GM12878 (cell line): ENCODE measurements at regions not wholly inside any gene's neighbourhood (a gene's known extent, or its start where the extent isn't known, plus 50 kb on each side); places are given as distances from the start of the nearest gene placed in this dataset.

Experiments used
- BCL3 ChIP-seq: IDR thresholded peaks from 2 replicates; pipeline ENCODE4 v1.6.1; 2011; ENCODE audit warnings: borderline replicate concordance, low read depth, mild to moderate bottlenecking, moderate library complexity, low read length; ENCODE audit not compliant: insufficient read depth, poor library complexity, severe bottlenecking
- CHD2 ChIP-seq: IDR thresholded peaks from 2 replicates; pipeline ENCODE4 v1.6.1; 2011; ENCODE audit warnings: low read depth, low read length, improper control_type of control experiment, borderline replicate concordance
- CTCF ChIP-seq, 3 experiments: IDR thresholded peaks in 2 of 3; conservative IDR thresholded peaks in 1 of 3; 2 replicates each; pipeline ENCODE4 v1.5.1; 2011; ENCODE audit warnings: low read depth in 3 of 3, low read length in 3 of 3, mild to moderate bottlenecking in 3 of 3, control low read depth in 2 of 3, moderate library complexity in 2 of 3, inconsistent platforms in 1 of 3, mixed read lengths in 1 of 3; ENCODE audit not compliant: control insufficient read depth in 2 of 3, insufficient read depth in 1 of 3; ENCODE audit errors: extremely low read depth in 1 of 3
- EP300 ChIP-seq, 2 experiments: fragments of 150-350 bp in 1 of 2; IDR thresholded peaks; 2 replicates each; pipeline ENCODE4 v1.6.1; 2011 to 2012; ENCODE audit warnings: low read depth in 2 of 2, low read length in 2 of 2, borderline replicate concordance in 1 of 2, improper control_type of control experiment in 1 of 2, inconsistent platforms in 1 of 2; ENCODE audit not compliant: control insufficient read depth in 1 of 2
- JUND ChIP-seq: IDR thresholded peaks from 2 replicates; pipeline ENCODE4 v1.6.1; 2012; ENCODE audit warnings: low read depth, mild to moderate bottlenecking, low read length, improper control_type of control experiment, moderate library complexity
- NFIC ChIP-seq: IDR thresholded peaks from 2 replicates; pipeline ENCODE4 v1.6.1; 2012; ENCODE audit warnings: low read depth, mild to moderate bottlenecking, inconsistent platforms, low read length, moderate library complexity
- NFYA ChIP-seq: IDR thresholded peaks from 2 replicates; pipeline ENCODE4 v1.6.1; 2011; ENCODE audit warnings: low read depth, mild to moderate bottlenecking, low read length, improper control_type of control experiment, borderline replicate concordance
- POLR2A ChIP-seq: IDR thresholded peaks from 2 replicates; pipeline ENCODE4 v1.6.1; 2011; ENCODE audit warnings: low read depth, mild to moderate bottlenecking, low read length
- POLR2AphosphoS5 ChIP-seq: IDR thresholded peaks from 2 replicates; pipeline ENCODE4 v1.6.1; 2011; ENCODE audit warnings: mild to moderate bottlenecking, low read length, inconsistent platforms
- REST ChIP-seq: IDR thresholded peaks from 2 replicates; pipeline ENCODE4 v1.6.1; 2012; ENCODE audit warnings: mild to moderate bottlenecking, low read depth, low read length
- TAF1 ChIP-seq: IDR thresholded peaks from 2 replicates; pipeline ENCODE4 v1.6.1; 2011; ENCODE audit warnings: mild to moderate bottlenecking, low read depth, low read length, borderline replicate concordance
- TF ChIP-seq, protein P1 (sequence below): IDR thresholded peaks from 2 replicates; pipeline ENCODE4 v1.6.1; 2012; ENCODE audit warnings: low read depth, low read length, improper control_type of control experiment
- TF ChIP-seq, protein P2 (sequence below): fragments of 450-650 bp; IDR thresholded peaks from 2 replicates; pipeline ENCODE4 v1.6.1; 2016; ENCODE audit warnings: mild to moderate bottlenecking

GRCh38 chr10:91355998-91356397, 54.1 kb upstream of the HECTD2 start:
- TF ChIP-seq NFIC (no peak), BCL3 (no peak), JUND (no peak), NFYA (no peak), REST (no peak), TAF1 (no peak), CHD2 (no peak), CTCF (IDR thresholded peaks at IDR 0.05 in 2 of 3, conservative IDR thresholded peaks at IDR 0.05 in 1 of 3; ENCODE audit: control insufficient read depth in 2 of 3, extremely low read depth in 1 of 3, insufficient read depth in 1 of 3, low read depth in 3 of 3, low read length in 3 of 3) (no peak), EP300 (IDR thresholded peaks at IDR 0.05; ENCODE audit: borderline replicate concordance in 1 of 2, control insufficient read depth in 1 of 2, low read depth in 2 of 2, low read length in 2 of 2) (no peak), POLR2A (no peak), POLR2AphosphoS5 (no peak)
- TF ChIP-seq, protein P1, sequence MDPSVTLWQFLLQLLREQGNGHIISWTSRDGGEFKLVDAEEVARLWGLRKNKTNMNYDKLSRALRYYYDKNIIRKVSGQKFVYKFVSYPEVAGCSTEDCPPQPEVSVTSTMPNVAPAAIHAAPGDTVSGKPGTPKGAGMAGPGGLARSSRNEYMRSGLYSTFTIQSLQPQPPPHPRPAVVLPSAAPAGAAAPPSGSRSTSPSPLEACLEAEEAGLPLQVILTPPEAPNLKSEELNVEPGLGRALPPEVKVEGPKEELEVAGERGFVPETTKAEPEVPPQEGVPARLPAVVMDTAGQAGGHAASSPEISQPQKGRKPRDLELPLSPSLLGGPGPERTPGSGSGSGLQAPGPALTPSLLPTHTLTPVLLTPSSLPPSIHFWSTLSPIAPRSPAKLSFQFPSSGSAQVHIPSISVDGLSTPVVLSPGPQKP: no peak
- TF ChIP-seq, protein P2, sequence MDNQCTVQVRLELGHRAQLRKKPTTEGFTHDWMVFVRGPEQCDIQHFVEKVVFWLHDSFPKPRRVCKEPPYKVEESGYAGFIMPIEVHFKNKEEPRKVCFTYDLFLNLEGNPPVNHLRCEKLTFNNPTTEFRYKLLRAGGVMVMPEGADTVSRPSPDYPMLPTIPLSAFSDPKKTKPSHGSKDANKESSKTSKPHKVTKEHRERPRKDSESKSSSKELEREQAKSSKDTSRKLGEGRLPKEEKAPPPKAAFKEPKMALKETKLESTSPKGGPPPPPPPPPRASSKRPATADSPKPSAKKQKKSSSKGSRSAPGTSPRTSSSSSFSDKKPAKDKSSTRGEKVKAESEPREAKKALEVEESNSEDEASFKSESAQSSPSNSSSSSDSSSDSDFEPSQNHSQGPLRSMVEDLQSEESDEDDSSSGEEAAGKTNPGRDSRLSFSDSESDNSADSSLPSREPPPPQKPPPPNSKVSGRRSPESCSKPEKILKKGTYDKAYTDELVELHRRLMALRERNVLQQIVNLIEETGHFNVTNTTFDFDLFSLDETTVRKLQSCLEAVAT: no peak
